TTC549 (cell line): ENCODE measurements at regions not wholly inside any gene's neighbourhood (a gene's known extent, or its start where the extent isn't known, plus 50 kb on each side); places are given as distances from the start of the nearest gene placed in this dataset.

Source experiments
- FAIRE-seq: peaks from 2 replicates; lab custom pipeline; 2012; peaks lifted over from hg19 to GRCh38; lab: Jason Lieb, UNC

- FAIRE-seq: no peak
Observed at GRCh38 chr13:71964491-71965100, 97.6 kb upstream of the DACH1 start.

- FAIRE-seq: no peak
Observed at GRCh38 chr13:71962735-71963134, 95.7 kb upstream of the DACH1 start.

DNA sequence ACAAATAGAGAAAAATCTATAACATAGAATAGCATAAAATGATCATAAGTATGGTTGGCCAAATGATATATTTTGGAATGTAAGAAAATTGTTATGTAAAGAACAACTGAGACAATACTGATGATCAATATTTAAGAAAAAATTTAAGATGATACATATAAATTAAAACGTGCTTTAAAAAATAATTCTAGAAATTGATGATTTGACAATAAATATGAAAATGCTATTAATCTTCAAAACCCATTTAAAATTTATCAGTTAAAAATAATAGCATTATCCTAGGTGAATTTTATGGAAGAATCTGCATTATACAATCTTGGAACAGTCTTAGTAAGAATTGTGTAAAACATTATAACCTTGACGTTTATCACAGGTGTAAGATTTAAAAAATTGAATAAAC is 95.1 kb upstream of the DACH1 start:
- no peak for FAIRE-seq

- no peak for FAIRE-seq
Observed at GRCh38 chr13:71949441-71949840, 82.4 kb upstream of the DACH1 start.

DNA sequence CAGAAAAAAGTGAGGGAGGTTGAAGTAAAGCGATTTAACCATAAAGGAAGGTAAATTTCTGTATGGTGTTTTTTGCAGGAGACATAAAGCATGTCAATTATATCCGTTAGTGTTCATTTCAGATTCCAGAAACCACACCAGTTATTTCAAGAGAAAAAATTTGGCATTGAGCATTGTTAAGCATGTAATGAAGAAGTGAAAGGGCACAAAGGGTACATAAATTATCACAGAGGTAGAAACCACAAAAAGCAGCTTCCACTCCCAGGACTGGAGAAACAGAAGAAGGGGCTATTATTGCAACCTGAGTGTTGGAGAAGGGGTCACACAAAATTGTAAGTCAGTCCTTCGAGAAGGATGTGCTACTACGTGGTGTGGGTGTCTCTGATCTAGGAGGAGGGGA is 72.2 kb upstream of the DACH1 start:
- no peak for FAIRE-seq

- no peak for FAIRE-seq
Observed at GRCh38 chr13:71935166-71935840, 68.3 kb upstream of the DACH1 start.

- FAIRE-seq: no peak
Observed at GRCh38 chr13:71924931-71925330, 57.9 kb upstream of the DACH1 start.

GRCh38 chr13:71922194-71922593 is 55.2 kb upstream of the DACH1 start:
- FAIRE-seq: no peak
